ENCODE measurements at regions not wholly inside any gene's neighbourhood (a gene's known extent, or its start where the extent isn't known, plus 50 kb on each side); places are given as distances from the start of the nearest gene placed in this dataset.
"Not testable (repeated sequence)": the region's sequence is repeated elsewhere in the genome, so short reads cannot be mapped to it uniquely, and the experiment has no call there.

- no peak for DNase-seq
Observed at GRCh38 chr21:27519361-27519760, 552.5 kb upstream of the ADAMTS5 start.

- DNase-seq = not testable (repeated sequence)
Observed at GRCh38 chr21:27517177-27517576, 550.3 kb upstream of the ADAMTS5 start.

GRCh38 chr21:27515676-27516075 is 548.8 kb upstream of the ADAMTS5 start:
- DNase-seq = no peak

DNA sequence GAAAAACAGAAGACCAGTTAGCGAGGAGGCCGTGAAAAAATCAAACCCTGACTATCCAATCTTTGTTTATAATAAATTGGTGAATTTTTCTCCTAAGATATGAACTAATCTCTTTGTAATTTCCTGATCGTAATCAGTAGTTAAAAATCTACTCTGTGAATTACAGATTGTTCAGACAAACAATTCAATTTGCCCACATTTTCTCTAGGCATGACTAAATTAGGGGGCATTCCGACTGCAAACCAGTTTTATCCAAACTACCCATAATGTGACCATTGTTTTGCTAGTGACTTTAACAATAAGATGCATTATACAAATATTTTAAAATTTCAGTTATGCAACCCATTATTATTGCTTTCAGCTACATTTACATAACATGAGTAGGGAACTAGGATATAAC is 546.9 kb upstream of the ADAMTS5 start:
- no peak for DNase-seq

DNA sequence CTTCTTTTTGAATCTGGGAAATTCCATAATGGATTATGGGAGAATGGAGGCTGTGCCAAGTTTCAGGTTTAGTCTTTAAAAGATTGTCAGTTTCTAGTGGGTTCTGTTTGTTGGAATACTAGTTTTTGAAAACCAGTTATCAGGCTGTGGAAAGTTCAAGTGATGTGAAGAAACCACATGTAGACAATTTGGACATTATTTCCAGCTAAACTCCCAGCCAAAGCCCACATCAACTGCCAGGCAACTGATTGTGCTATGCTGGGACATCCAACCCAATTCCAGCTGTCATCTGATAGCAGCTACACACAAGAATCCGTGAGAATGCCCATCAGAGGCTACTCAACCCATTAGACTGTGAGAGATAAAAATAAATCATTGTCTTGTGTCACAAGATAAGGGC is 546.1 kb upstream of the ADAMTS5 start:
- DNase-seq = no peak

- DNase-seq = no peak
Observed at GRCh38 chr21:27511233-27511632, 544.3 kb upstream of the ADAMTS5 start.

GRCh38 chr21:27507695-27508094 is 540.8 kb upstream of the ADAMTS5 start:
- DNase-seq = no peak

- no peak for DNase-seq
Observed at GRCh38 chr21:27505516-27505915, 538.6 kb upstream of the ADAMTS5 start.

DNA sequence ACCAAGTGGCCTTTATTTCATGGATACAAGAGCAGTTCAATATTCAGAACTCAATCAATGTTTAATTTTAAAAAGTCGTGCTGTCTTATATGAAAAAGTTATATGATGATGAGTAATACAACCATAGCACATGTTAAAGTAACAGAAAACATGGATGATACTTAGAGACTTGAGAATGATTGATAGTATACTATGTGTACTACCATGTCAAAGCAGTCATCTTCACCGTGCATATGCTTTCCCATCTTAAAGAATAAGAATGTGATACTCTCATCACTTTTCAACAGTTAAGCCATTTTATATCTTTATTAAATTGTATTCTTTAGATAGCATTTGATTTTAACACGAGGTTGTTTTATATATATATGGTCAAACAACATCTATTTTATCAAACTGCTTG is 535.9 kb upstream of the ADAMTS5 start:
- no peak for DNase-seq

GRCh38 chr21:27498025-27498424 is 531.1 kb upstream of the ADAMTS5 start:
- DNase-seq = no peak

- DNase-seq = no peak
Observed at GRCh38 chr21:27495836-27496235, 528.9 kb upstream of the ADAMTS5 start.

- DNase-seq = no peak
Observed at GRCh38 chr21:27493542-27493941, 526.7 kb upstream of the ADAMTS5 start.

GRCh38 chr21:27487676-27488075 is 520.8 kb upstream of the ADAMTS5 start:
- no peak for DNase-seq

DNA sequence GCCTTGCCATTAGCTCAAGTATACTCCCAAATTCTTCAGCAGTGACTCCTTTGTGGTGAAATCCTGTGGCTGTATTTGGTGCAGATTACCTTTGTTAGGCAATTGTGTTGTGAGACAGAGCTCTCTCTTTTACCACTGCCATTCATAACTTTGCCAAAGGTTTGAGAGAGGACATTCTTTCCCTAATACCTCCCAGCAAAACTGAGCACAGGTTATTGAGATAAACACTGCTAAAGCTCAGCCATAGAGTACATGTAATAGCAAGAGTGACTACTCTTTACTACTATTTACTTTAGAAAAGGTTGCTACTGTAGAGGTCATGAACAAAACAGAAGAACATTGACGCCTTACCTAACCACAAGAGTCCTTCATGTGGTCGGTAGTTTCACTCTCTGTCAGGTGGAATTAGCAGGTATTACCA is 514.0 kb upstream of the ADAMTS5 start:
- no peak for DNase-seq

DNA sequence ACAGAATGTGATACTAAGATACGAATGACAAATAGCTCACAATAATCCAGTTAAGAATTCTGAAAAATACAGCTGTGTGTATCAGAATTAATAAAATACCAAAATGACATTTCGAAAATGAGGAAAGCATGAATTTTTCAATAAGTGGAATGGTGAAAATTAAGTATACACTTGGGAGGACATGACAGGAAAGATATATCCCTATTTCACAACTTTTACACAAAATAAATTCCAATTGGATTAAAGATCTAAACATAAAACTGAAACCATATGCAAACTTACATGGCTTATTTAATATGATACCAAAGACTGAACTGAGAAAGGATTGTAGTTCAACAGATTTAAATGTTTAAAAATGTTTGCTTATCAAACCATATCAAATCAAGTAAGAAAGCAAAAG is 510.4 kb upstream of the ADAMTS5 start:
- no peak for DNase-seq

DNA sequence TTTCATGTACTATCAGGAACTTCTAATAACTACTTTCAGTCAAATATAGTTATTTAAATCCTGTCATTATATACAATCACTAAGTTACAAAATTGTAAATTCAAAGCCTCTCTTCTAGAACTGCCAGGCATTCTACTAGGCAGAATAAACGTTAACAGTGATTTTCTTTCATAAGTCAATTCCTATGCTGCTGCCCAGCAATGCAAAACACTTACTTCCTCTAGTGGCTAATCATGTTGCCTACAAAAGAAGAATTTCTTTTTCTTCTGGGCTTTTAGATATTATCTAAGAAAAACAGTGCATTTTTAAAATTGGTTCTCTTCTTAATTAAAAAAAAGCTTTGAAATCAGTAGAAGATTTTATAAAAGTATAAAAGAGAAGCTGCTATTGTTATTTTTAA is 509.8 kb upstream of the ADAMTS5 start:
- no peak for DNase-seq

DNA sequence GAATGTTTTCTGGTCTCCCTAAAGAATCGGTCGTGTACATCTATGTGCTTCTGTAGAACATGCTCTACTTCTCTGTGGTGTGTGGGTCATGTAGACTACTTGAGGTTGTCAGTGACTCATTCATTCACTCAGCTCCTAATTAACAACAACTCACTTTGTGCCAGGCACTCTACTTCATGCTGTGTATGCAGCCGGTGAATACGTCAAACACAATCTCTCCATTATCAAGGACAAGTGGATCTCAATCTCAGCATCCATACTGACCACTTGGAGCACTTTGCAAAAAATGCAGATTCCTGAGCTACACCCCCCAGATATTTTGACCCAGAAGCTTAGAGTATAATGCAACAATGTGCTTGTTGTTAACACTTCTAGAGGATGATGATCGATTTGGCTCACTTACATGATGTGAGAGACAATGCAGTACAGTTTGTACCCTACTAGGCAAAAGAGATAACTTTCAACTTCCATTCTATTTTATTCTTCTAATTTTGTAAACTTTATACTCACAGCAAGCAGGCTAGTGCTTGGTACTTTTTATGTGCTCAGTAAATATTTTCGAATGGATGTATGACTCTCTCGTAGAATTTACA is 508.6 kb upstream of the ADAMTS5 start:
- no peak for DNase-seq

GRCh38 chr21:27467366-27467765 is 500.5 kb upstream of the ADAMTS5 start:
- no peak for DNase-seq

DNA sequence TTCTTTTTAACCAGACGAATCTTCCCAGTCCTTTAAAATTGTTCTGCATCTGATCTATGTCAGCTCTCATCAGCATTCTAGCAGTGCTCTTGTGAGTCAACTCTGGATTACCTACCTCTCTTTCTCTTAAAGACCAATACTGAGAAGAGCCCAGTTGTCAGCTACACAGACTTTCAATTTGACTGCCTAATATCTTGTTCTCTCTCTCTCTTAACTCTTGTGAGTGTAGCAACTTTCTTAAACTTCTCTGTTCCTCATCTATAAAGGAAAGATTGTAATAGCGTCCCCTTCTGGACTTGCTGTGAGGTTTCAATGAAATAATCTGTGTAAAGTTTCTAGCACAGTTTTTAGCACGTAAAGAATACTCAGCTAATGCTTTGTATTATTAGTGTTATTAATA is 499.3 kb upstream of the ADAMTS5 start:
- DNase-seq = no peak

GRCh38 chr21:27464648-27465047 is 497.8 kb upstream of the ADAMTS5 start:
- no peak for DNase-seq

- DNase-seq = no peak
Observed at GRCh38 chr21:27462726-27463125, 495.8 kb upstream of the ADAMTS5 start.

GRCh38 chr21:27454234-27454633 is 487.3 kb upstream of the ADAMTS5 start:
- DNase-seq = no peak

DNA sequence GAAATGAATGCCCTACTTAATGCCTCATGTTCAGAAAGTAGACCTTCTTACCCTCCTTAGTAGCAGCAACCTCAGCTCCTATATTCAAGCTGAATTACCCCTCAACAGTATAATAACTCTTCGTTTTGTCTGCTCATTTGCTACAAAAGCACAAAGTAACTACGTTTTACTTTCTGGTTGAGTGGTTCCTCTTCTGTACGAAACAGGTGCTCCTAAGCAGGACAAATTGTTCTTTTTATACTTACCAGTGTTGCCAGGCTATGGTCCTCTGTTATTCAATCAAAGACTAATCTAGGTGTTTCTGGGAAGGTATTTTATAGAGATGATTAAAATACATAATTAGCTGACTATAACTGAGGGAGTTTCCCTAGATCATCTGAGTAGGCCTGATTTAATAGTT is 484.2 kb upstream of the ADAMTS5 start:
- DNase-seq = no peak

- no peak for DNase-seq
Observed at GRCh38 chr21:27450216-27450615, 483.3 kb upstream of the ADAMTS5 start.

GRCh38 chr21:27448960-27449359 is 482.1 kb upstream of the ADAMTS5 start:
- no peak for DNase-seq

- no peak for DNase-seq
Observed at GRCh38 chr21:27447843-27448242, 481.0 kb upstream of the ADAMTS5 start.
